ENCODE measurements at regions not wholly inside any gene's neighbourhood (a gene's known extent, or its start where the extent isn't known, plus 50 kb on each side); places are given as distances from the start of the nearest gene placed in this dataset.

DNA sequence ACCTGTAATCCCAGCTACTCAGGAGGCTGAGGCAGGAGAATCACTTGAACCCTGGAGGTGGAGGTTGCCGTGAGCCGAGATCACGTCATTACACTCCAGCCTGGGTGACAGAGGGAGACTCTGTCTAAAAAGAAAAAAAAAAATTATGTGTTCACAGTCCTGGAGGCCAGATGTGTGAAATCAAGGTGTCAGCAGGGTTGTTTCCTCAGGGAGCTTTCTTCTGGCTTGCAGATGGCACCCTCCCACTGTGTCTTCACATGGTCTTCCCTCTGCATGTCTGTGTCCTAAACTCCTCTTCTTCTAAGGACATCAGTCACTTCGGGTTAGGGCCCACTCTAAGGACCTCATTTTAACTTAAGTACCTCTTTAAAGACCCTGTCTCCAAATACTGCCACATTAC, 56.1 kb upstream of the UBE2E1 start:
- no peaks in the 10 kb centered on the region for H3K4me1 ChIP-seq (ENCODE audit: insufficient read depth, low read length)

DNA sequence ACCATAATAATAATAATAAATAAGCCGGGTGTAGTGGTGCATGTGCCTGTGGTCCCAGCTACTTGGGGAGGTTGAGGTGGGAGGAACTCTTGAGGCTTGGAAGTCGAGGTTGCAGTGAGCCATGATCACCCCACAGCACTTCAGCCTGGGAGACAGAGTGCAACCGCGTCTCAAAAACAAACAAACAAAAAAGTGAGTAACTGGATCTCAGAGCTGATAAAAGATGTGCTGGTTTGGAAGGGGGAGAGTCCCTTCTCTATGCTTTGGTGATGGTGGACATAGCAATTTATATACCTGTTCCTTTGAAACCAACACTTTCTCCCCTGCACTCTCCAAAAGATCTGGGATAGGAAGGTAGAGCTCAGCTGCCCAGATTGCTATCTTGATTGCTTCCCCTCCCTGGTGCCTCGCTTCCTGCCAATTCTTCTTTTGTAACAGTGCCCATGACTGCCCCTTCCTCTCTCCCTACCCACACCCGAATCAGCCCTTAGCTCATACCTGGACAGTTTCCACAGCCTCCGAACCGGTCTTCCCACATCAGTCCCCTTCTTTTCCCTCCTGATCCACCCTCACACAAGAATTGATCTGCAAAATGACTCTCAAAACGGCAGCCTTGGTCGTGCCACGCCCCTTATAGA, 55.1 kb upstream of the UBE2E1 start:
- H3K4me3 Mint-ChIP-seq: no peak overlapping the region
- H3K4me1 Mint-ChIP-seq (ENCODE audit: low read depth): no peaks in the 10 kb centered on the region
- Histone ChIP-seq H3K4me3 (ENCODE audit: low read length) (no peak overlapping the region), H3K27me3 (ENCODE audit: control insufficient read depth in 1 of 2, insufficient read depth in 2 of 2, low read length in 2 of 2) (no peaks in the 10 kb centered on the region), H3K27ac (ENCODE audit: low read depth in 1 of 2, low read length in 2 of 2) (no peak overlapping the region), H3K4me1 (ENCODE audit: insufficient read depth, low read length) (no peaks in the 10 kb centered on the region), H3K36me3 (ENCODE audit: insufficient read depth, low read length) (no peaks in the 10 kb centered on the region), H3K9me3 (ENCODE audit: control insufficient read depth in 1 of 2, insufficient read depth in 1 of 2, low read length in 2 of 2) (no peaks in the 10 kb centered on the region)
- no peaks in the 10 kb centered on the region for H3K36me3 Mint-ChIP-seq (ENCODE audit: low read depth)
- no peak overlapping the region for H3K27ac Mint-ChIP-seq
- TF ChIP-seq, protein P1, sequence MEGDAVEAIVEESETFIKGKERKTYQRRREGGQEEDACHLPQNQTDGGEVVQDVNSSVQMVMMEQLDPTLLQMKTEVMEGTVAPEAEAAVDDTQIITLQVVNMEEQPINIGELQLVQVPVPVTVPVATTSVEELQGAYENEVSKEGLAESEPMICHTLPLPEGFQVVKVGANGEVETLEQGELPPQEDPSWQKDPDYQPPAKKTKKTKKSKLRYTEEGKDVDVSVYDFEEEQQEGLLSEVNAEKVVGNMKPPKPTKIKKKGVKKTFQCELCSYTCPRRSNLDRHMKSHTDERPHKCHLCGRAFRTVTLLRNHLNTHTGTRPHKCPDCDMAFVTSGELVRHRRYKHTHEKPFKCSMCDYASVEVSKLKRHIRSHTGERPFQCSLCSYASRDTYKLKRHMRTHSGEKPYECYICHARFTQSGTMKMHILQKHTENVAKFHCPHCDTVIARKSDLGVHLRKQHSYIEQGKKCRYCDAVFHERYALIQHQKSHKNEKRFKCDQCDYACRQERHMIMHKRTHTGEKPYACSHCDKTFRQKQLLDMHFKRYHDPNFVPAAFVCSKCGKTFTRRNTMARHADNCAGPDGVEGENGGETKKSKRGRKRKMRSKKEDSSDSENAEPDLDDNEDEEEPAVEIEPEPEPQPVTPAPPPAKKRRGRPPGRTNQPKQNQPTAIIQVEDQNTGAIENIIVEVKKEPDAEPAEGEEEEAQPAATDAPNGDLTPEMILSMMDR (IDR thresholded peaks at IDR 0.05): no peak
- no peaks in the 10 kb centered on the region for H3K9me3 Mint-ChIP-seq
- no peaks in the 10 kb centered on the region for H3K27me3 Mint-ChIP-seq
- DNase-seq (no peak), ATAC-seq (ENCODE audit: poor library complexity) (no peak)
- ChIA-PET CTCF (no interaction called here), POLR2A (no interaction called here)
- intact Hi-C loops (cut with DNase I, micrococcal nuclease): no loop called here

More for the DNA sequence above, 56.1 kb upstream of the UBE2E1 start:
- TF ChIP-seq, protein P1 (IDR thresholded peaks at IDR 0.05): no peak
- no peaks in the 10 kb centered on the region for H3K36me3 Mint-ChIP-seq (ENCODE audit: low read depth)
- H3K4me3 ChIP-seq (ENCODE audit: low read length): no peak overlapping the region
- ATAC-seq (ENCODE audit: poor library complexity): no peak
- H3K9me3 ChIP-seq (ENCODE audit: control insufficient read depth in 1 of 2, insufficient read depth in 1 of 2, low read length in 2 of 2): no peaks in the 10 kb centered on the region
- intact Hi-C loops (cut with DNase I, micrococcal nuclease): no loop called here
- no peak overlapping the region for H3K27ac Mint-ChIP-seq
- no peak overlapping the region for H3K27ac ChIP-seq (ENCODE audit: low read depth in 1 of 2, low read length in 2 of 2)
- H3K9me3 Mint-ChIP-seq: no peaks in the 10 kb centered on the region
- no peaks in the 10 kb centered on the region for H3K27me3 Mint-ChIP-seq
- no peaks in the 10 kb centered on the region for H3K27me3 ChIP-seq (ENCODE audit: control insufficient read depth in 1 of 2, insufficient read depth in 2 of 2, low read length in 2 of 2)
- ChIA-PET POLR2A (no interaction called here), CTCF (no interaction called here)
- H3K36me3 ChIP-seq (ENCODE audit: insufficient read depth, low read length): no peaks in the 10 kb centered on the region
- no peak overlapping the region for H3K4me3 Mint-ChIP-seq
- no peak for DNase-seq
- H3K4me1 Mint-ChIP-seq (ENCODE audit: low read depth): no peaks in the 10 kb centered on the region

DNA sequence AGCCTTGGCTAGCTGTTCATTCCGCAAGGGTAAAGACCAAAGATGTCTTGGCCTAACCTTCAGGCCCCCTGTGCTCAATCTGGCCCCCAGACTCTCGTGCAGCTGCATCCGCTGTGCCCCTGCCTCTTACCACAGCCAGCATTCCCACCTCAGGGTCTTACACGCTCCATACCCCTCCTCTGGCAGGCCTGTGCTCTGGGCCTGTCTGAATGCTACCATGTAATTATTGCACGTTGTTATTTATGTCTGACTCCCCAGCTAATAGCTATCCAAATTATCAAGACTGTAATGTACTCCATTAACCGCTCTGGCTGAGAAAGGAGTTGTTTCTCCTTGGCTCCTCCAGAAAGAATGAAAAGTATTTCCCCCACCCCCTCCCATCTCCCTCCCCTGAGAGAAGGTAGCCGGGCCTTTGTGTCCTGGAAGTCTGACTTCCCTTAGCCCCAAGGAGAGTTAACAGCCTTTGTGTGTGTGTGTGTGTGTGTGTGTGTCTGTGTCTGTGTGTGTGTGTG, 54.5 kb upstream of the UBE2E1 start:
- no peaks in the 10 kb centered on the region for H3K4me1 Mint-ChIP-seq (ENCODE audit: low read depth)
- no peaks in the 10 kb centered on the region for H3K9me3 Mint-ChIP-seq
- ChIA-PET POLR2A (no interaction called here), CTCF (no interaction called here)
- no peak for DNase-seq
- Histone ChIP-seq H3K9me3 (ENCODE audit: control insufficient read depth in 1 of 2, insufficient read depth in 1 of 2, low read length in 2 of 2) (no peaks in the 10 kb centered on the region), H3K27me3 (ENCODE audit: control insufficient read depth in 1 of 2, insufficient read depth in 2 of 2, low read length in 2 of 2) (no peaks in the 10 kb centered on the region), H3K36me3 (ENCODE audit: insufficient read depth, low read length) (no peaks in the 10 kb centered on the region), H3K4me3 (ENCODE audit: low read length) (no peak overlapping the region), H3K4me1 (ENCODE audit: insufficient read depth, low read length) (no peaks in the 10 kb centered on the region), H3K27ac (ENCODE audit: low read depth in 1 of 2, low read length in 2 of 2) (no peak overlapping the region)
- intact Hi-C loops (cut with DNase I, micrococcal nuclease): no loop called here
- no peak for ATAC-seq (ENCODE audit: poor library complexity)
- TF ChIP-seq, protein P1 (IDR thresholded peaks at IDR 0.05): no peak
- H3K27me3 Mint-ChIP-seq: no peaks in the 10 kb centered on the region
- H3K36me3 Mint-ChIP-seq (ENCODE audit: low read depth): no peaks in the 10 kb centered on the region
- no peak overlapping the region for H3K4me3 Mint-ChIP-seq
- no peak overlapping the region for H3K27ac Mint-ChIP-seq
